COLO668 (cell line): ENCODE measurements at regions not wholly inside any gene's neighbourhood (a gene's known extent, or its start where the extent isn't known, plus 50 kb on each side); places are given as distances from the start of the nearest gene placed in this dataset.

ENCODE experiments used
- DNase-seq: peaks from one replicate; lab custom pipeline; 2025; ENCODE audit not compliant: unreplicated experiment; lab: John Stamatoyannopoulos, UW

GRCh38 chr6:168789699-168790098 lies 348.7 kb downstream of the SMOC2 start:
- DNase-seq = no peak

- no peak for DNase-seq
Observed at GRCh38 chr6:168785720-168786511, 344.9 kb downstream of the SMOC2 start.

- DNase-seq = no peak
Observed at GRCh38 chr6:168784426-168784825, 343.4 kb downstream of the SMOC2 start.

- no peak for DNase-seq
Observed at GRCh38 chr6:168783720-168784119, 342.7 kb downstream of the SMOC2 start.

GRCh38 chr6:168782187-168782751 lies 341.3 kb downstream of the SMOC2 start:
- DNase-seq = no peak

GRCh38 chr6:168778201-168778600 lies 337.2 kb downstream of the SMOC2 start:
- DNase-seq = no peak

- no peak for DNase-seq
Observed at GRCh38 chr6:168774381-168774780, 333.4 kb downstream of the SMOC2 start.

- DNase-seq = no peak
Observed at GRCh38 chr6:168773788-168774187, 332.8 kb downstream of the SMOC2 start.

GRCh38 chr6:168765752-168766151 lies 324.8 kb downstream of the SMOC2 start:
- DNase-seq = no peak

- no peak for DNase-seq
Observed at GRCh38 chr6:168756009-168756634, 315.1 kb downstream of the SMOC2 start.

GRCh38 chr6:168746643-168747042 lies 305.7 kb downstream of the SMOC2 start:
- DNase-seq = no peak

GRCh38 chr6:168746013-168746412 lies 305.0 kb downstream of the SMOC2 start:
- no peak for DNase-seq

- no peak for DNase-seq
Observed at GRCh38 chr6:168744861-168745260, 303.9 kb downstream of the SMOC2 start.

GRCh38 chr6:168741942-168742782 lies 301.2 kb downstream of the SMOC2 start:
- no peak for DNase-seq

- DNase-seq = no peak
Observed at GRCh38 chr6:168741305-168741704, 300.3 kb downstream of the SMOC2 start.

GRCh38 chr6:168739381-168739780 lies 298.4 kb downstream of the SMOC2 start:
- DNase-seq = no peak

GRCh38 chr6:168737481-168737880 lies 296.5 kb downstream of the SMOC2 start:
- no peak for DNase-seq

GRCh38 chr6:168737014-168737413 lies 296.0 kb downstream of the SMOC2 start:
- no peak for DNase-seq

- no peak for DNase-seq
Observed at GRCh38 chr6:168736039-168736438, 295.1 kb downstream of the SMOC2 start.

- DNase-seq = no peak
Observed at GRCh38 chr6:168735268-168735949, 294.4 kb downstream of the SMOC2 start.

GRCh38 chr6:168734523-168734922 lies 293.5 kb downstream of the SMOC2 start:
- DNase-seq = no peak
